NCI-H1436 (cell line): ENCODE measurements at regions not wholly inside any gene's neighbourhood (a gene's known extent, or its start where the extent isn't known, plus 50 kb on each side); places are given as distances from the start of the nearest gene placed in this dataset.
"Not testable (repeated sequence)": the region's sequence is repeated elsewhere in the genome, so short reads cannot be mapped to it uniquely, and the experiment has no call there.

Experiments used
- DNase-seq: peaks from one replicate; lab custom pipeline; 2025; lab: John Stamatoyannopoulos, UW

DNA sequence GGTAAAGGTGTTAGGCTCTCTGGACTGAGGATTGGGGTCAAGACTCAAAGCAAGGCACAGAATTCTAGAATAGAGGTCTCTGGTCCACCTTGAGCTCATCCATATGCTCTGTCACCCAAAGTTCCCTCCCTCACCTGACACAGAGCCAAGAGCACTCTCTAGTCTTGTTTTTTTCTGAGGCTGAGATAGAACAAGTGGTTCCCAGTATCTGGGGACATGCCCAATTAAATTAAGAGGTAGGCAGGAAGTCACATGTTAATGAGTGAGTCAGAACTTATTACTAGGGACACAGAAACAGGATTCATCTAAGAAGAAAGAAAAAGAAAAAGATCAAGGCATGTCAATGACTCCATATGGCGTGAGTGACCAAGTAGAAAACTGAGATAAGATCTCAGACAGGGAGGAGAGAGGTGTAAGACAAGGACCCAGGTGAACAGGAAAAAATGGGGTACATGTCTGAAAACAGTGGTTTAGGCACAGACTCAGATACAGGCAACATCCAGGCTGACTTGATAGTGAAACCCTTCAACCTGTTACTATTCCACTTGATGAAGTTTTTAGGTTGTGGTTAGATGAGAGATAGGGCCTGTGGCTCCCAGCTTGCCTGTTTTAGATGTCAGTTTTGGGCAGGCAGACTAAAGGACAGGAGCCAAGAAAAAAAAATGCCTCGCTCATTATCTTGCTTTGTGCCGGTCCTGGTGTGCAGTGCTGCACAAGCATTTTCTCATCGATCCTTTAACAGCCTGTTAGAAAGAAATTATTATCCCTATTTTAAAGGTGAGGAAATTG is 609.9 kb downstream of the CCSER2 start:
- DNase-seq, result no peak

DNA sequence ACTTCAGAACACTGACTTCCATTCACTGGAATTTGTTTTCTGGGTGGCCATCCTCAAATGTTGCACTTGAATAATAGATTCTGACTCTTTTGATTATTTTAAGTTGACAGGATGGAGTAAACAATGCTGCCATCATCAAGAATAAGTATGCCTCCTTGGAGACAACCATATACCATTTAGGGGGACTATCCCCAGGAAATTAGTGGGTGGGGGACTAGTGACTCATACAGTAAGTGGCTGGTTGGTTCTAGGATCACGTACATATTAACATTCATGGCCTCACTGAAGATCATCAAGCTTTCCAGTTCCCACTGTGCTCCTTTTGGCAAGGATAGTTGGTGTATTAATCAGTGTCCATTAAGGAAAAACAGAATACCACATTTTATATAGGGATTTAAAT is 615.2 kb downstream of the CCSER2 start:
- DNase-seq, result no peak

DNA sequence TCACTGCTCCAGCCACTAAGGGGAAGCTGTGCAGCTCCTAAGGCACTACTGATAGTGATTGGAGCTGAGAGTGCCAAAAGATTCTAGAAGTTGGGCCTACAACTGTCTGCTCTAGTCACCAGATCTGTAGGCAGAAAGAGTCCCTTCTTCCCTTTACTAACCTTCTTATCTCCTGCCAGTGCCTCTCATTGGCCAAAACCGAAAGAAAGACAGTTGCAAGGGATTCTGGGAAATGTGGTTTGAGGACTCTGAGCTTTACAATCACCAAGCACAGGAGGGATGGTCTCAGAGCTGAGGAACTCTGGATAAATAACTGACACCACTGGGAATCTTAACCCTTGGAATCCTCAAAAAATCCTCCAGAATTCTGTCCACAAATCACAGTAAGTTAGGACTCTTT is 615.8 kb downstream of the CCSER2 start:
- no peak for DNase-seq

DNA sequence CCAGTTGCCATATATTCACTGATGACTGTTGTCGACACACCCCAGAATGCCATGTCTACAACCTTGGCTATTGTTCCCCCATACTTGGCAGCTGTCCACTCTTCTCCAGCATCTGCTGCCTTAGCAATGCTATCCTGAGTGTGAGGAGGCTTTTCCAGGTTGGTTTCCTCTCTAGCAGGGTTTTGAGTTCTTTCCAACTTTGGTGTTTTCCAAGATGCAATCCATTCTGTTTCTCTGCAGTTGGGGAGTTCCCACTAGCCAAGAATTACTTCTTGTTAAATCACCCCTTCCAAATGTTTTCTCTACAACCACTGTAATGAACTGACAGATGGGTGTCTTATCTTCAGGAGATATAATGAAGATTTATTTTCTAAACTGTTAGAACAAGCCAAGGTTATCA is 617.4 kb downstream of the CCSER2 start:
- no peak for DNase-seq

- DNase-seq, result peak; percentile 41
Measured at GRCh38 chr10:84946904-84947303, 618.5 kb downstream of the CCSER2 start.

DNA sequence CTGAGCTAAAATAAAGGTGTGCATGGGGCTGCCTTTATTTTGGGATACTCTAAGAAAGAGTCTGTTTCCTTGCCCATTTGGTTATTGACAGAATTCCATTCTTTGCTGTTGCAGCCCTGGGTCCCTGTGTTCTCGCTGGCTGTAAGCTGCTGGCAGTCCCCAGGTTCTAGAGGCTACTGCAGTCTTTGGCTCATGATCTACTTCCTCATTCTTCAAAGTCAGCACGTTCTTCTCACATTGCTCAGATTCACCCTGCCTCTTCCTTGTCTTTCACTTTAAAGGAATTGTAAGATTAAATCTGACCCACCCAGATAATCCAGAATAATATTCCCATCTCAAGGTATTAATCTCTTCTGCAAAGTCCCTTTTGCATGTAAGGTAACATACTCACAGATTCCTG is 620.3 kb downstream of the CCSER2 start:
- no peak for DNase-seq

- DNase-seq, result no peak
Measured at GRCh38 chr10:84951616-84952015, 623.2 kb downstream of the CCSER2 start.

DNA sequence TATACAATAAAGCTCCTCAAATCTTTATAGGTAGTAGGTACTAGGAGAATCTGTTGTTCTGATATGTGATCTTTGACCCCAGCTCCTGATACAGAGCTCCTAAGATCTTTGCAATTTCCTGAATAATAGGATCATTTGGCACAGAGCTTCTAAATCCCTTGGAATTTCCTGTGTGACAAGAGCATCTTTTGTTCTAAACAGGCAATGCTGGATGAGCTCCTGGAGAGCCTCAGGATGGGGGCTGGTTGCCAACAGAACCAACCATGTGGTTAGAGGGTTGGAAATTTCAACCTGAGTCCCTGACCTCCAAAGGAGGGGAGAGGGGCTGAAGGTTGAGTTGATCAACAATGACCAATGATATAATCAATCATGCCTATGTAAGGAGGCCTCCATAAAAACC is 629.0 kb downstream of the CCSER2 start:
- DNase-seq, result no peak

DNA sequence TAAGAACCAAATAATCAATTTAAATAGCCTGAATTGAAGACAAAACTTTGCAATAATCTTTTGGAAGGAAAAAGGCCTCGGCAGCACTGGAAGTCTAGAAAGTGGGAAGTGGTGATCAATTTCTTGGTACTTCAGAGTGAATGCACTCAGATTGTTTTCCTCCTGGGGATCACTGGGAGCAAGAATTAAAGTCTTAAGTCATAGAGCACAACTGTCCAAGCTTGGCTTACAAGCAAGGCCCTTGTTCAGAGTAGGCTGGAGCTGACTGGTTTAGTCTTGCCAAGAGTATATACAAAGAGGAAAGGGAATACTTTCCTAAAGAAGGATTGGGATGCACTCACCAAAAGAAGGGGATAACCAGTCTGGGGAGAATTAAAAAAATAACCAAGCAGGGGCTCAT is 637.1 kb downstream of the CCSER2 start:
- DNase-seq, result no peak

- DNase-seq, result no peak
Measured at GRCh38 chr10:84966708-84967441, 638.5 kb downstream of the CCSER2 start.

DNA sequence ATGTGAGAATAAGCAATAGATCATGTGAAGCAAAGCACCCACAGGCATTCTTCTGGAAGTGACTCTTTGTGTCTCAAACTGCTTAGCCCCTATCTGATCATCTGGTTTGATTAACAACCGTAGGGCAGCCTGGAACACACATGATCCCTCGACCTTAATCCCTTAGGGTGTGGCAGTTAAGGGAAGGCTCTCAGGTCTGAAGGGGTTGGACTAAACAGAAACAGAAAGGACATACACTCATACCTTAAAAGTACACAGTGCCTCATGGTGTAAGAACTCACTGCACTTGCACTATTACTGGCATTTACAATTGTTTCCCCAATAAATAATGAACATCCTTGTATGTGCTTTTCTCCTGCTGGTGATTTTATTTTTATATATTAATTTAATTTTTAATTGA is 640.9 kb downstream of the CCSER2 start:
- DNase-seq, result not testable (repeated sequence)

DNA sequence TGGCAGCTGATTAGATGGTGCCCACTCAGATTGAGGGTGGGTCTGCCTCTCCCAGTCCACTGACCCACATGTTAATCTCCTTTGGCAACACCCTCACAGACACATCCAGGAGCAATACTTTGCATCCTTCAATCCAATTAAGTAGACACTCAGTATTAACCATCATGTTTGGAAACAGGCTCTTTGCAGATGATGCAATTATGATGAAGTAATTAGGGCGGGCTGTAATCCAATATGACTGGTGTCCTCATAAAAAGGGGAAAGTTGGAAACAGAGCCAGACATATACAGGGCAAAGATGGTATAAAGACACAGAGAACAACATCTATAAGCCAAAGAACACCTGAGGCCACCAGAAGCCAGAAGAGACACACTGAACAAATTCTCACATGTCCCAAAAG is 658.6 kb downstream of the CCSER2 start:
- DNase-seq, result no peak

DNA sequence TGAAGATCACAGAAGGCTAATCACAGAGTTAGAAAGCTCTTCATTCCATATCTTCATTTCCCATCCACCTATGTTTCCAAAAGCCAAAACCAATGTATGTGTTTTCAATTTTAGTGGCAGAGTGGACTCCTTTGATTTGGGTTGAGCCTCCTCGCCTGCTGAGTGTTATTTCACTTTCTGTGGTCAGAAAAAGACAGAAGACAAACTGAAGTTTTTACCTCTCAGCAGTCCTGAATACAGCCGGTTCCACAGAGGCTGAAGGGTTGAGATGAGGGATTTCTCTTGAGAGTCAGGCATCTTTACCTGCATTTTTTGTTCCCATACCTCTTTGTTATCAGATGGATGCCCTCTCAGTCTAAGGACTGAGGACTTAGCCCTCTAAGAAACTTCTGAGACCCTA is 659.6 kb downstream of the CCSER2 start:
- no peak for DNase-seq

GRCh38 chr10:84990713-84991112 is 662.3 kb downstream of the CCSER2 start:
- no peak for DNase-seq

DNA sequence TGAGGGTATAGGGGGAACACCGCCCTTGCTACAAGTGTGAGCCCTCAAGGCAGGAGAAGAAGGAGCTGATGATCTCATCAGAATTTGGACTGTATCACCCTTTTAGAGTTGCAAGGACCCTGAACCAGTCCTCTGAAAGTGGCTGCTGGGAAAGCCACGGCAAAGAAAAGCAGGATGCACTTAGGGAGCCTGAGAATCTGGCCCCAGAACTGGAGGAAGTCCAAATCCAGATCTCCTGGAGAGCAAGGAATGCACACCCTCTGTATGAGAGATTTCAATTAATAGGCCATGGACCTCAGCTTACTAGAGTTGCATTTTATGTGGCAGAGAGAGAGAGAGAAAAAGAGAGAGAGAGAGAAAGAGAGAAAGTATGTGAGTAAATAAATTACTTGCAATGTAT is 662.9 kb downstream of the CCSER2 start:
- DNase-seq, result no peak

DNA sequence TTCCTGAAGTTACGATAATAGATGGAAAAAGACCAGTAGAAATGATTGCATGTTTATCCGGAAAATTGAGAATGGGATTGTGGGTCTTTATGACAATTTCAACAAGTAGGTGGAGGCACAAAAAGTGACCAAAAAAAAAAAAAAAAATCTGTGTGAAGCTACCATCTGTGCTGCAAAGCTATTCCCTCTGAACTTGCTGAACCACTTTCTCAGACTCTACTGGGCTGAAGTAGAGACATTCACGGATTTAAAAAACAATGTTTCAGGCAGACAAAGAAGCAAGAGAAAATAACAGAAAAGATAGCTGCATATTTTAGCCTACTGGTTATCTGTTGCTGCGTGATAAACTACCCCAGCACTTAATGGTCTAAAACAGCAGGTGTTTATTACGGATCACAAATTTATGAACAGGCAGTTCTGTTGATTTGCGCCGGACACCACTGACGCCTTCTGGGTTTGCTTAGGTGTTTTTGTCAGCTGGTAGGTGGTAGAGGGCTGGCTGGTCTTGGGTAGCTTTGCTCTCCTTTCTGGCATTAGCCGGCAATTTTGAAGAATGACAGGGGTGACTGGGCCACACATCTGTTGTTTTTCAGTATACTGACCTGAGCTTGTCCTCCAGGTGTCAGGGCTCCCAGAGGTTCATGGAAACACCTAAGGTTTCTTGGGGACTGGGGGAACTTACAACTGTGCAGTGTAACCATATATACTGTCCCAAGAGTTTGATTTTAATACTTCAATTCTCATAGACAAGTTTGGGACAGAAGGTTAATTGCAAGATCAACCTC is 665.1 kb downstream of the CCSER2 start:
- no peak for DNase-seq

- no peak for DNase-seq
Measured at GRCh38 chr10:84994722-84995121, 666.3 kb downstream of the CCSER2 start.

DNA sequence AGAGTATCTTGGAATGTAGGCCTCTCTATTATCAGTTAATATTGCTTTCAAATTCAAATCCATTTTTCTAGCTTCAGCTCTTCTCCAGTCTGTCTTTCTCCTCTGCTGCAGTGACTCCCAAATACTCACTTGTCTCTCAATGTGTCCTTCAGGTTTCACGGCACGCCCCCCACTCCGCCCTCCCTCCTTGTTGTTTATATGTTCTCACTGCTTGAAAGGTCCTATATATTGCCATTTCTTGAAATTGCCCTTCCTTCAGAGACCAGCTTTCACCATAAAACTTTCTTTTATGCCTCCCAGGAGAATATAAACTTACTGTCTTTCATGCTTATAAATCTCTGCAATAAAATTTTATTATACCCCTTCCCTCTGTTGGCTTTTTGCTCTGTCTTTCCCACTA is 668.2 kb downstream of the CCSER2 start:
- no peak for DNase-seq

- no peak for DNase-seq
Measured at GRCh38 chr10:84997870-84998269, 669.5 kb downstream of the CCSER2 start.

GRCh38 chr10:84999929-85000328 is 671.5 kb downstream of the CCSER2 start:
- DNase-seq, result no peak

DNA sequence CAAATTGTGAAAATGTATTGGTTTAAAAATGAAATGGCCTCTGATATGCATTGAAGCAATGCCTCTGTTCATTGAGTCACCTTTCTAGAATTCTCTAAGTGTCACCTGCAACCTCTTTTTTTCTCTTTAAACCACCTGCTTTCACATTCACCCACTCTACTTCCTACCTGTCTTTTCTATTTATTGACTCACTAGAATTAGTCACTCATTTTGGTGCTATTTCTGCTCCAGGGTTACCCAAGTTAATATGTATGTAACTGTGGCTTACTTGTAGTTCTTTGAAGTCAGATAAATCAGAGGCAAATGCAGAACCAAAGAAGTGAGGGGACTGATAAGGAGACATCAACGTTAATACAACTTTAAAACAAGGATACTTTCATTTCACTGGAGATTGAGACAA is 674.7 kb downstream of the CCSER2 start:
- no peak for DNase-seq

- DNase-seq, result no peak
Measured at GRCh38 chr10:85008488-85009184, 680.2 kb downstream of the CCSER2 start.
